Trophoblast cell (in vitro differentiated cells and primary cell): ENCODE measurements at regions not wholly inside any gene's neighbourhood (a gene's known extent, or its start where the extent isn't known, plus 50 kb on each side); places are given as distances from the start of the nearest gene placed in this dataset.

Source experiments
- DNase-seq, 2 donors: peaks; one replicate each; pipeline ENCODE4 v3.0.0-alpha.2; 2016
- H2AFZ ChIP-seq: 2 replicates; pipeline ENCODE4 v1.6.1; 2013; ENCODE audit warnings: low read length, moderate library complexity, mild to moderate bottlenecking; ENCODE audit not compliant: insufficient read depth, poor library complexity
- H2AK5ac ChIP-seq: 2 replicates; pipeline ENCODE4 v1.6.1; 2013; ENCODE audit warnings: mild to moderate bottlenecking, low read length
- H2BK120ac ChIP-seq: 2 replicates; pipeline ENCODE4 v1.6.1; 2013; ENCODE audit warnings: low read length, mild to moderate bottlenecking, moderate library complexity; ENCODE audit not compliant: insufficient read depth, poor library complexity
- H2BK12ac ChIP-seq: 2 replicates; pipeline ENCODE4 v1.6.1; 2013; ENCODE audit warnings: mild to moderate bottlenecking, low read length, moderate library complexity
- H2BK5ac ChIP-seq: 2 replicates; pipeline ENCODE4 v1.6.1; 2013; ENCODE audit warnings: low read length, low read depth, moderate library complexity, mild to moderate bottlenecking; ENCODE audit not compliant: poor library complexity
- H3K14ac ChIP-seq: 2 replicates; pipeline ENCODE4 v1.6.1; 2013; ENCODE audit warnings: mild to moderate bottlenecking, low read length
- H3K18ac ChIP-seq: 2 replicates; pipeline ENCODE4 v1.6.1; 2013; ENCODE audit warnings: mild to moderate bottlenecking, low read length
- H3K23ac ChIP-seq: 2 replicates; pipeline ENCODE4 v1.6.1; 2013; ENCODE audit warnings: low read length
- H3K27ac ChIP-seq: 2 replicates; pipeline ENCODE4 v1.5.1; 2013; ENCODE audit warnings: low read depth, mild to moderate bottlenecking, inconsistent platforms, low read length, moderate library complexity
- H3K27me3 ChIP-seq: 2 replicates; pipeline ENCODE4 v1.6.1; 2013; ENCODE audit warnings: inconsistent platforms, mild to moderate bottlenecking, low read length, moderate library complexity; ENCODE audit not compliant: insufficient read depth
- H3K36me3 ChIP-seq, 2 experiments: 1 replicate in 1 of 2; 2 replicates in 1 of 2; pipeline ENCODE4 v1.6.1; 2013; ENCODE audit warnings: low read length in 2 of 2, mild to moderate bottlenecking in 2 of 2, moderate library complexity in 1 of 2; ENCODE audit not compliant: insufficient read depth in 2 of 2, control insufficient read depth in 1 of 2
- H3K4ac ChIP-seq: 2 replicates; pipeline ENCODE4 v1.6.1; 2013; ENCODE audit warnings: low read depth, mild to moderate bottlenecking, low read length, moderate library complexity
- H3K4me1 ChIP-seq, 2 experiments: 1 replicate in 1 of 2; 2 replicates in 1 of 2; pipeline ENCODE4 v1.6.1; 2013; ENCODE audit warnings: low read length in 2 of 2, mild to moderate bottlenecking in 2 of 2, moderate library complexity in 1 of 2; ENCODE audit not compliant: insufficient read depth in 2 of 2, control insufficient read depth in 1 of 2
- H3K4me2 ChIP-seq: 2 replicates; pipeline ENCODE4 v1.6.1; 2013; ENCODE audit warnings: inconsistent platforms, mild to moderate bottlenecking, low read length, moderate library complexity
- H3K4me3 ChIP-seq: 2 replicates; pipeline ENCODE4 v1.5.1; 2013; ENCODE audit warnings: mild to moderate bottlenecking, low read depth, low read length, inconsistent platforms
- H3K79me1 ChIP-seq: one replicate; pipeline ENCODE4 v1.6.1; 2013; ENCODE audit warnings: low read length
- H3K79me2 ChIP-seq: 2 replicates; pipeline ENCODE4 v1.6.1; 2013; ENCODE audit warnings: low read length, mild to moderate bottlenecking; ENCODE audit not compliant: control insufficient read depth, insufficient read depth, poor library complexity
- H3K9ac ChIP-seq: 2 replicates; pipeline ENCODE4 v1.6.1; 2013; ENCODE audit warnings: mild to moderate bottlenecking, low read length
- H3K9me3 ChIP-seq: 2 replicates; pipeline ENCODE4 v1.6.1; 2013; ENCODE audit warnings: low read depth, mild to moderate bottlenecking, control low read depth, inconsistent platforms, low read length; ENCODE audit not compliant: insufficient read depth
- H4K12ac ChIP-seq: 2 replicates; pipeline ENCODE4 v1.6.1; 2013; ENCODE audit warnings: low read depth, mild to moderate bottlenecking, low read length, moderate library complexity
- H4K8ac ChIP-seq: 2 replicates; pipeline ENCODE4 v1.6.1; 2013; ENCODE audit warnings: low read depth, mild to moderate bottlenecking, low read length, moderate library complexity
- H4K91ac ChIP-seq: one replicate; pipeline ENCODE4 v1.6.1; 2013; ENCODE audit warnings: low read depth, mild to moderate bottlenecking, low read length, moderate library complexity
- WGBS: extraction: QIAGEN DNeasy Blood & Tissue Kit; methylation state at CpG from one replicate; pipeline ENCODE4 v1.1.7; 2013; ENCODE audit warnings: missing lambda C conversion rate; ENCODE audit not compliant: insufficient read length, insufficient coverage; ENCODE audit errors: extremely low coverage; 5-methylcytosine and 5-hydroxymethylcytosine counted together

GRCh38 chr2:4507661-4508060 is 804.3 kb downstream of the DCDC2C start:
- no peak overlapping the region for H3K4me3 ChIP-seq
- no peak overlapping the region for H2AK5ac ChIP-seq
- no peak for DNase-seq
- no peak overlapping the region for H3K14ac ChIP-seq
- H3K79me1 ChIP-seq, result no peaks in the 10 kb centered on the region
- no peaks in the 10 kb centered on the region for H3K27me3 ChIP-seq
- no peak overlapping the region for H3K18ac ChIP-seq
- no peak overlapping the region for H3K9ac ChIP-seq
- H3K27ac ChIP-seq, result no peak overlapping the region
- H2BK12ac ChIP-seq, result no peak overlapping the region
- no peaks in the 10 kb centered on the region for H3K4me1 ChIP-seq
- no peak overlapping the region for H2AFZ ChIP-seq
- no peak overlapping the region for H3K4me2 ChIP-seq
- no peak overlapping the region for H2BK120ac ChIP-seq
- no peak overlapping the region for H2BK5ac ChIP-seq
- H4K8ac ChIP-seq, result no peak overlapping the region
- H4K12ac ChIP-seq, result no peak overlapping the region
- no CpG with 5 or more reads among the region's 4 CpGs for WGBS
- no peak overlapping the region for H4K91ac ChIP-seq
- no peak overlapping the region for H3K4ac ChIP-seq
- H3K23ac ChIP-seq, result no peak overlapping the region
- no peaks in the 10 kb centered on the region for H3K9me3 ChIP-seq
- no peaks in the 10 kb centered on the region for H3K79me2 ChIP-seq
- no peaks in the 10 kb centered on the region for H3K36me3 ChIP-seq

GRCh38 chr2:4515871-4516761 is 812.7 kb downstream of the DCDC2C start:
- Histone ChIP-seq H3K79me2 (no peaks in the 10 kb centered on the region), H3K27ac (no peak overlapping the region)
- 100% methylated on average over 2 of the region's 11 CpGs for WGBS

GRCh38 chr2:4518596-4518995 is 815.2 kb downstream of the DCDC2C start:
- Histone ChIP-seq H3K9me3 (no peaks in the 10 kb centered on the region), H3K18ac (no peak overlapping the region), H3K27me3 (no peaks in the 10 kb centered on the region), H3K4me3 (no peak overlapping the region), H3K79me1 (no peaks in the 10 kb centered on the region), H3K27ac (no peak overlapping the region), H3K79me2 (no peaks in the 10 kb centered on the region), H2BK5ac (no peak overlapping the region), H4K8ac (no peak overlapping the region), H3K14ac (no peak overlapping the region), H2BK120ac (no peak overlapping the region), H2AK5ac (no peak overlapping the region), H4K91ac (no peak overlapping the region), H3K36me3 (no peaks in the 10 kb centered on the region), H3K4me1 (no peaks in the 10 kb centered on the region), H3K9ac (no peak overlapping the region), H2AFZ (no peak overlapping the region), H3K4ac (no peak overlapping the region), H2BK12ac (no peak overlapping the region), H3K4me2 (no peak overlapping the region), H3K23ac (no peak overlapping the region), H4K12ac (no peak overlapping the region)
- no CpG with 5 or more reads among the region's 3 CpGs for WGBS
- DNase-seq, result no peak

More at GRCh38 chr2:4515871-4516761, 812.7 kb downstream of the DCDC2C start:
- no peaks in the 10 kb centered on the region for H3K79me1 ChIP-seq
- H3K27me3 ChIP-seq, result no peaks in the 10 kb centered on the region
- H2AFZ ChIP-seq, result no peak overlapping the region
- H4K12ac ChIP-seq, result no peak overlapping the region
- H2BK120ac ChIP-seq, result no peak overlapping the region
- no peaks in the 10 kb centered on the region for H3K36me3 ChIP-seq
- no peaks in the 10 kb centered on the region for H3K4me1 ChIP-seq
- H3K9me3 ChIP-seq, result no peaks in the 10 kb centered on the region
- H3K23ac ChIP-seq, result no peak overlapping the region
- no peak overlapping the region for H3K4me3 ChIP-seq
- no peak overlapping the region for H3K4me2 ChIP-seq
- no peak overlapping the region for H2BK5ac ChIP-seq
- H4K91ac ChIP-seq, result no peak overlapping the region
- no peak overlapping the region for H2BK12ac ChIP-seq
- no peak for DNase-seq
- no peak overlapping the region for H2AK5ac ChIP-seq
- H3K14ac ChIP-seq, result no peak overlapping the region
- no peak overlapping the region for H4K8ac ChIP-seq
- no peak overlapping the region for H3K18ac ChIP-seq
- H3K9ac ChIP-seq, result no peak overlapping the region
- H3K4ac ChIP-seq, result no peak overlapping the region

- Histone ChIP-seq H2BK12ac (no peak overlapping the region), H3K79me1 (no peaks in the 10 kb centered on the region), H3K9ac (no peak overlapping the region), H4K91ac (no peak overlapping the region), H3K36me3 (no peaks in the 10 kb centered on the region), H2BK120ac (no peak overlapping the region), H3K18ac (no peak overlapping the region), H3K4me3 (no peak overlapping the region), H3K27ac (no peak overlapping the region), H3K4ac (no peak overlapping the region), H3K79me2 (no peaks in the 10 kb centered on the region), H2BK5ac (no peak overlapping the region), H3K27me3 (no peaks in the 10 kb centered on the region), H2AFZ (no peak overlapping the region), H4K12ac (no peak overlapping the region), H3K14ac (no peak overlapping the region), H3K4me1 (no peaks in the 10 kb centered on the region), H3K9me3 (no peaks in the 10 kb centered on the region), H4K8ac (no peak overlapping the region), H2AK5ac (no peak overlapping the region), H3K23ac (no peak overlapping the region), H3K4me2 (no peak overlapping the region)
- no peak for DNase-seq
- no CpG with 5 or more reads among the region's 15 CpGs for WGBS
Measured at GRCh38 chr2:4522498-4523421, 819.4 kb downstream of the DCDC2C start.
